Femur (tissue), 1 donor: ENCODE measurements at regions not wholly inside any gene's neighbourhood (a gene's known extent, or its start where the extent isn't known, plus 50 kb on each side); places are given as distances from the start of the nearest gene placed in this dataset.

Experiments used
- DNase-seq: peaks from one replicate; pipeline ENCODE4 v3.0.0-alpha.2; 2017

- DNase-seq, result no peak
Measured at GRCh38 chr9:120291050-120291449, 288.9 kb downstream of the CDK5RAP2 start.

GRCh38 chr9:120289990-120290975 lies 289.7 kb downstream of the CDK5RAP2 start:
- DNase-seq, result no peak

GRCh38 chr9:120289098-120289497 lies 290.9 kb downstream of the CDK5RAP2 start:
- DNase-seq, result no peak

- no peak for DNase-seq
Measured at GRCh38 chr9:120286530-120286929, 293.4 kb downstream of the CDK5RAP2 start.

- no peak for DNase-seq
Measured at GRCh38 chr9:120284821-120285220, 295.1 kb downstream of the CDK5RAP2 start.

- DNase-seq, result no peak
Measured at GRCh38 chr9:120281665-120282064, 298.3 kb downstream of the CDK5RAP2 start.

GRCh38 chr9:120267929-120268328 lies 312.0 kb downstream of the CDK5RAP2 start:
- DNase-seq, result no peak

GRCh38 chr9:120265791-120266190 lies 314.2 kb downstream of the CDK5RAP2 start:
- DNase-seq, result peak; percentile 51

- no peak for DNase-seq
Measured at GRCh38 chr9:120264528-120264927, 315.4 kb downstream of the CDK5RAP2 start.

- DNase-seq, result no peak
Measured at GRCh38 chr9:120263836-120264235, 316.1 kb downstream of the CDK5RAP2 start.

GRCh38 chr9:120261419-120261818 lies 318.5 kb downstream of the CDK5RAP2 start:
- no peak for DNase-seq

GRCh38 chr9:120259100-120259499 lies 320.9 kb downstream of the CDK5RAP2 start:
- DNase-seq, result no peak

- no peak for DNase-seq
Measured at GRCh38 chr9:120258096-120258495, 321.9 kb downstream of the CDK5RAP2 start.

- DNase-seq, result peak; percentile 26
Measured at GRCh38 chr9:120257483-120257882, 322.5 kb downstream of the CDK5RAP2 start.

GRCh38 chr9:120256146-120256545 lies 323.8 kb downstream of the CDK5RAP2 start:
- no peak for DNase-seq

GRCh38 chr9:120252248-120252647 lies 327.7 kb downstream of the CDK5RAP2 start:
- DNase-seq, result no peak

GRCh38 chr9:120242116-120242811 lies 337.7 kb downstream of the CDK5RAP2 start:
- no peak for DNase-seq

- no peak for DNase-seq
Measured at GRCh38 chr9:120236596-120236995, 343.4 kb downstream of the CDK5RAP2 start.

- DNase-seq, result no peak
Measured at GRCh38 chr9:120235081-120235480, 344.9 kb downstream of the CDK5RAP2 start.

GRCh38 chr9:120230227-120230626 lies 349.7 kb downstream of the CDK5RAP2 start:
- no peak for DNase-seq

- no peak for DNase-seq
Measured at GRCh38 chr9:120221844-120222243, 358.1 kb downstream of the CDK5RAP2 start.

- no peak for DNase-seq
Measured at GRCh38 chr9:120214332-120214731, 365.6 kb downstream of the CDK5RAP2 start.

- DNase-seq, result no peak
Measured at GRCh38 chr9:120212853-120213200, 367.1 kb downstream of the CDK5RAP2 start.
